TTC549 (cell line): ENCODE measurements at regions not wholly inside any gene's neighbourhood (a gene's known extent, or its start where the extent isn't known, plus 50 kb on each side); places are given as distances from the start of the nearest gene placed in this dataset.

Experiments
- FAIRE-seq: peaks from 2 replicates; lab custom pipeline; 2012; peaks lifted over from hg19 to GRCh38; lab: Jason Lieb, UNC

GRCh38 chr3:78519281-78519680 lies 1248.5 kb downstream of the ROBO1 start:
- FAIRE-seq = no peak

- no peak for FAIRE-seq
Measured at GRCh38 chr3:78529601-78530000, 1238.2 kb downstream of the ROBO1 start.

- no peak for FAIRE-seq
Measured at GRCh38 chr3:78540485-78540884, 1227.3 kb downstream of the ROBO1 start.

DNA sequence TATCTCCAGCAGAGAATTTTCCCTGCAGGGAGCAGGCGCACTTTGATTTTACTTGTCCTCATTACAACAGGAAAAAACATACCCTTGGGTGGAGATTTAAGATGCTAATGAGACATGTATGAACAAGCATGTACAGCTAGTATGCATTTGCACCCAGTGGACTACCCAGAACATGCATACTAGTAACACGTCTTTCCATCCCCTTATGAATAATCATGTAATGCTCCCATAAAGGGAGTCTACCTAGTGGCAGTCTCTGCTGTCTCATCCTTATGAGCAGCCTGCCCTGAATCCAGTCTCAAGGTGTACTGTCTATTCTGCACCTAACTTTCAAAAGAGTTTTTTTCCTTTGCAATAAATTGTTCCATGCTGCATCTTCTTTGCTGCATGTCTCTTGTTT lies 1222.0 kb downstream of the ROBO1 start:
- FAIRE-seq = no peak
